IPS-NIHi11 (cell line): ENCODE measurements at regions not wholly inside any gene's neighbourhood (a gene's known extent, or its start where the extent isn't known, plus 50 kb on each side); places are given as distances from the start of the nearest gene placed in this dataset.

Experiments
- DNase-seq: peaks from one replicate; pipeline ENCODE4 v3.0.0; 2012; ENCODE audit warnings: mixed read lengths, low spot score

DNA sequence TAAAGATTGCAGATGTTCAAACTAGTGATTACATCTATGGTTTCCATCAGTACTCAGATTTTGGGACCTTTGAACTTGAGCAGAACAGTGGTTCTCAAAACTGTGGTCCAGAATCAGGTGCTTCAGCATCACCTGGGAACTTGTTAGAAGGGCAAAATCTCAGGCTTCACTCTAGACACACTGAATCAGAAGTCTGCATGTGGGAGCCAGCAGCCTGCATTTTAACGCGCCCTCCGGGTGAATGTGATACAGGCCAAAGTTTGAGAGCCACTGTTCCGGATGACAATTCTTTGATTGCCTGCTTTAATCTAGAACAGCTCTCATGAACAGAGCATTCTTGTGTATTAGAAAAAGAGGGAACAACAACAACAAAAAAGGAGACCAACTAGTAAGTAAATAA, 261.7 kb downstream of the GPD2 start:
- DNase-seq = no peak

DNA sequence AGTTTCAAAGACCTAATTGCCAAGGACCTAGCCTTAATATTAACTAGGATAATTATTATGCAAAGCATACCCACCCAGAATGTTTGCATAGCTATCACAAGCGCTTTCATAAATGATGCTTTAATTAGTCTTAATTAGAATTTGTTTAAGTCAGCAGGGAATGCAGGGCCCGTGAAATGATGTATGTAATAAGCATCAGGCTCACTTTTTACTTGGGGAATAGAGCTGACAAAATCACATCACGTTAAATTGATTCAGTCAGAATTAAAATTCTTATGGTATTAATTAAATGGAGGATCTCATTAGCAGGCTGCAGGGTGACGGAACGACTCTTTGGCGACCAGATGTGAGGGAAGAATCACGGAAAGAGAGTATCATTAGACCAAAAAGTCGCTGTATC, 264.5 kb downstream of the GPD2 start:
- DNase-seq = no peak

DNA sequence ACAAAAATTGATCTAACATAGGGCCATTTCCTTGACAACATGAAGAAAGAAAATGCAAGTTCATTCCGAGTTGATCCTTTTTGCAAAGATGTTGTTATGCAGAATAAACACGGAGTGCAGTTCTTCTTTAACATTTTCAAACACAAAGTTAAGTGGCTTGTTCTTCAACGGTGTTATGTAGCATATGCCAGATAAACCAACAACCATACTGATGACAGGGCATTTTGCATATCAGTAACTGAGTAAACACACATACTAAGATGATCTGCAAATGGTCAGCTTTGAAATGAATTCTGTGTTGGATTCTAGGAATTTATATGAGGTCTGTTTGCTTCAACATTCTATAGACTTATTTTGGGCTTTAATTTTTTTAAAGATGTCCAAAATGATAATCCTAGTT, 266.4 kb downstream of the GPD2 start:
- DNase-seq = no peak

DNA sequence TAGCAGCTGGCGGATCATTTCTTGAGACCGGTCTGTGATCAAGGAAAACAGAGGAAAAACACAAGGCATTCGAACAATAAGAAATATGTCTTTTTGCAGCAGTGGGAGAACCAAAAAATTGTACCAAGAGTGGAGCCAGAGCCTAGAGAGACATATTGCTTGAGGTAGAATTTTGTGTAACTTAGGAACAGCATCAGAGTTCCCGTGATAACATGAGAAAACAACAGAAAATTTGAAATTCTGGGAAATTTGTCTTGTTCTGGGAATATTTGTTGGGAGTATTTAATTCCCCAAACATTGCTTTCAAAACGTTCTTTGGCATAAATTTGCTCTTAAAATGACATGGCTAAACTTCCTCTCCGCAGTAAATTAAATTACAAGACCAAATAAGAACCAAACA, 267.5 kb downstream of the GPD2 start:
- DNase-seq = no peak

DNA sequence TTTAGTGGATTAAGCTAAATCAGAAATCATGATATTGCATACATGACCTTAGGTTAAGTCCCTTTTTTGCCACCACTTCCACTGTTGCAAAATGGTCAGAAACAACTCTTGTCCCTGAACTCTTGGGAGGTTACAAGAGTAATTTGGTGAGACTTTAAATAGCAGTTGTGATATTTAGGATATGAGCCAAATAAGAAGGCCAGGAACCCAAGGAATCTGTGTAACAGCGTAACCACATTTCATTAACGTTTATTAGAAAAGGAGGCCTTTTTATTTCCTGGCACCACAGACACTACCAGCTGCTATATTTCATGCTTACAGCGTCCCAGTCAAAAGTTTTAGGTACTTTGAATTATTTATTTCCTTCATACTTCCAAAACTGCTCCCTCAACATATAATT, 268.0 kb downstream of the GPD2 start:
- no peak for DNase-seq

DNA sequence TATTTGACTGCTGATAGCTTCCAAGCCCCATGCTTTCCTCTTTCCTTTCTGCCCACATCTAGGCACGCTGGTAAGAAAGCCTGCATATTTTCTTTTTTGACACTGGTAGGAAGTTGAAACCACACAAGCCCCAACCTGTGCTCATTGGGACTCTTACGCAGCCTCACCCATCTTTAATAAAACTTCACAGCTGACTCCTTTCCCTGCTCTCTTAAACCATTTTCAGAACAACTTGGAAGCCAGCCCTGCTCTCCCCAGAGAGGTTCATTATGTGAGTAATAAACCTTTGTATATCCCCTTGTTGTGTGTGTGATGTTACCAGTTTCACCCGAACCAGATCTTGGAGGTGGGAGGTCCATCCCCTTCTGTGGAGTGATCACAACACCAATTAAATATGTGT, 268.4 kb downstream of the GPD2 start:
- no peak for DNase-seq

DNA sequence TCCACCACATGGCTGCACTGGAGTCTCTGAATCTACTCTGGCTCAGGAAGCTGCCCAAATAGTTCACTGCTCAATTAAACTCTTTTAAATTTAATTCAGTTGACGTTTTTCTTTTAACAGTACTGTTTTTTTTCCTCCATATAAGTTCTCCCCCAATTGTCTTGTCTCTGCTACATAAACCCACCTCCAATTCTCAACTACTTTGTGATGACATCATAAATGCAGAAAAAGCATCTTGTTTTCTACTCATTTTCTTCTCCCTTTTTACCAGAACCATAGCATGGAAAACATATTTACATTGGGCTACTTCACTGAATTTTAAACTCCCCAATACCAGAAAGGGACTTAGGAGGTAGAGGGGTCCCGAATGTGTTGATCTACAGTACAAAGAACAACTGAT, 270.4 kb downstream of the GPD2 start:
- DNase-seq = no peak

DNA sequence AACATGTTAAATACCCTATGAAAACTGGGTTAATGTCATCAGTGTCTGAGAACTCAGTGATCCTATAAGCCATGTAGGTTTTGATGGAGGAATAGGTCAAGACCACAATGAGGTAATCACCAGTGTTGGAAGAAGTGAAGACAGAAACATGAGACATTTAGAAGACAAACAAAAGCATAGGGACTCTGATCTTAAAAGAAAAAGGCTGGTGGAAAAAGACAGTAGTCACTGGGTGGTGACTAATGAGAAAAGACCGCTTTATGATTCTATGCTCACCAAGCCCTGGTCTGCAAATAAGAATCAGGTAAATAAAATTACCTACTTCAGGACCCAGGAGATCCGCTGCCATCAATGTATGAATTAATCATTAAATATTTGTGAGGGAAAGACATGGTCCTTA, 271.9 kb downstream of the GPD2 start:
- no peak for DNase-seq

DNA sequence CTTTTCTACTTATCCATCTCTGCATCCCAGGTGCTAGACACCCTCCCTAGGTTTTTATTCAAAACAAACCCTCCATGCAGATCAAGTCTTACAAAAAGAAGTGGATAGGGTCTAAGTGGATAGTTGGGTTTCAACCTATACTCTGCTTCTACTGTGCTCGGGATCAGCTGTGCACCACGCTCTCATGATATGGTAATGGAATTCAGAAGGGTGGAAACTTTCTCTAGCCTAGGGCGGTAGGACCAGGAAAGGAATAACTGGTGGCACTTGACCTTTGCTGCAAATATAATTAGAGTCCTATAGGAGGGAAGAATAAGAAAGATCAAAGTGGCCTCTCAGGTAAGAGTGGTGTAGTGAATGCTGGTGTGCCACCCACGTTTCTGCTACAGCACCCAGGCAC, 272.9 kb downstream of the GPD2 start:
- no peak for DNase-seq

DNA sequence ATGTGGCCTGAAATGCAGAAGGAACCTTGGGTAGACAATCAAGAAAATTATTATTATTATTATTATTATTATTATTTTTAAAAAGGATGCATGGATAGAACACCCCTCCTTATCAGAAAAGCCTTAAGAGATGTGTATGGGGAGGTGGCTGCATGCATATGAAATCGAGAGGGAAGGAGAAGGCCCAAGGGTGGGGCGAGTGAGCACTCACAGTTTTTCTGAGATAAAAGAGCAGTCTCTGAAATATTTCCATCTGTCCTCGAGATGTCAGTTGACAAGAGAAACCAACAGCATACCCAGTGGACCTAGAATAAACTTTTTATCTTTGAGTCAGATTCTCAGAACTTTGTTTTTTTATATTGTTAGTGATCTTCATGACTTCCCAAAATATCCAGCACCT, 282.9 kb downstream of the GPD2 start:
- no peak for DNase-seq

DNA sequence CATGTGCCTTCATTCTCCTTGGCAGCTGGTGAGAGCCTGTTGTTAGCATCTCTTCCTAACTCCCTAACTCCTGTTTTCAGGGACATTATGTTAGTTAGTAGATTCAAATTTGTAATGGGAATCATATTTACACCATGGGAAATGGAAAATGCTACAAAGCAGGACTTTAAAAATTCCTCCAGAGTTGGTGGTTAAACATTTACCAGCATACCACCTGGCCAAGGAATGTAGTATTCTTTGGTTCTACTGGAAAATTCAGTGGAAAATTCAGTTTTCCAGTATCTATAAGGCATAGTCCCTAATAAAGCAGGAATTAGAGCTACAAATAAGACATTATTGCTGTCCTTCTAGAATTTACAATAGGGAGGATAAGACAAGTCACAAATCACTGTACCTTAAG, 291.7 kb downstream of the GPD2 start:
- no peak for DNase-seq

DNA sequence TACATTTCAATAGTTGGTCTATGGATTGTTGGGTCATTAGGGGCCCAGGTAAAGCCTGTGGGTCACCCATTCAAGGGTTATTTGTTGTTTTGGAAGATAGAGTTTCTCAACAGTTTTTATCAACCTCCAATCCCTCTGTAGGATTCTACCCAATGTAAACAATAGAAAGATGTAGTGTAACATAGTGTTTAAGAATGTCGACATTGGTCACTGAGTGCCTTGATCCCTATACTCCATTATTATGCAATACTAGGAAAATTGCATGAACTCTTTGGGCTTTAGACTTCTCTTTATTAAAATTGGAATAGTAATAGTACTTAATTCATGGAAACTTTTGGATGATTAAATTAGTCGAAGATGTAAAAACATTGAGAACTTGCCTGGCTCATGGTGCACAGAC, 292.1 kb downstream of the GPD2 start:
- DNase-seq = no peak

DNA sequence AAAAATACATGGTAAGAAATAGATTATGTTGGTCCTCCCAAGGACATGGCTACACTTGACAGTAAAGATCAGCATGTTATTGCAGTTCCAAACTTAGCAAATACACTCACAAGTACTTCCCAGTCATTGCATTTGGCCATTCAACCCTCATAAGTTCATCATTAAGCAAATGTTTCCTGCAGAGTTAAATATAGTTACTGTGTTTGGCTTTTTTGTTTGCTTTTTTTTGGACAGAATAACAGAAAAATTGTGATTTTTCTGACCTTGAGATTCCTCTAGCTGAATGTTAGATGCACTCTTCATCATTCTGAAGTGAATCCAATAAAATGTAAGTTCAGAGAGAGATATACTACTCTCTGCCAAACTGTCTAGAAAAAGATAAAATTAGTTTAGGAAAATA, 295.3 kb downstream of the GPD2 start:
- DNase-seq = no peak

DNA sequence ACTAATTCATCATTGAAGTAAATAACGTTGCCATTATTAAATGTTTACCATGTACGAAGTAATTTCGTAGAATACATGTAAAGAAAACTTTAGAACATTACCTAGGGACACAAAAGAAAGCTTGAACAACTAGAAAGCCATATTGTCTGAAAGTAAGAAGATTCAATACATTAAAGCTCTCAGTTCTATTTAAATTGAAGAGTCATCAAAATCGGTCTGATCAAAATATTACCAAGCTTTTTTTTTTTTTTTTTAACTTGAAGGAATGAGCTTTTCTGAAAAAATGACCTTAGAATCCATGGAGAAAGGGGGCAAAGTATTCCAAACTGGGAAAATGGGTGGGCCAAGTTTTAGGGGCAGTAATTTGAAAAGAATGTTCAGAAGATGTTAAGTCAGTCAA, 300.8 kb downstream of the GPD2 start:
- DNase-seq = no peak

DNA sequence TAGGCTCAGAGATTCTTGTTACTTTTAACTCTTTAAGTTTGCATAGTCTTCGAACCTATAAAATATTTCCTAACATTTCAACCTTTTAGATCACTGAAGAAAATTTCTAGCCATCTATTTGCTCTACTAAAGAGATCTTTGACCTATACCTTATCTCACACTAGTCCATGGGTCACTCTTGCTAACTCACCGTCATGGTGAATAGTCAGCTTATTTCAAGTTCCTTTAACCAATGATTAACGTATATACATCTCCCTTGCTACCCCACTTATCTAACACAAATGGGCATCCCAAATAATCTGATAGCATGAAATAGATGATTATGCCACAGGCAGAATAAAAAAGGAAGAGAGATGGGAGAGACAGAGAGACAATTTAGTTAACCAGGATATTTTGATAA, 303.1 kb downstream of the GPD2 start:
- no peak for DNase-seq

DNA sequence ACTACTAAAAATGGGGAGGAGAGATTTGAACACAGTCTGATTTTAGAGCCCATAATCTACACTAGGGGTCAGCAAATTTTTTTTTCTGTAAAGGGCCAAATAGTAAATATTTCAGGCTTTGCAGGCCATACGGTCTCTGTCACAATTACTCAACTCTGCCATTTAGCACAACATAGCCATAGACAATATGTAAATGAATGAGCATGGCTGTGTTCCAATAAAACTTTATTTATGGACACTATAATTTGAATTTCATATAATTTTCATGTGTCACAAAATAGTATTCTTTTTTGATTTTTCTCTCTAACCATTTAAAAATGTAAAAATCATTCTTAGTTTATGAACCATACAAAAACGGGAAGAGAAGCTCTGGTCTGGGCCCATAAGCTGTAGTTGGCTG, 309.4 kb downstream of the GPD2 start:
- DNase-seq = no peak

DNA sequence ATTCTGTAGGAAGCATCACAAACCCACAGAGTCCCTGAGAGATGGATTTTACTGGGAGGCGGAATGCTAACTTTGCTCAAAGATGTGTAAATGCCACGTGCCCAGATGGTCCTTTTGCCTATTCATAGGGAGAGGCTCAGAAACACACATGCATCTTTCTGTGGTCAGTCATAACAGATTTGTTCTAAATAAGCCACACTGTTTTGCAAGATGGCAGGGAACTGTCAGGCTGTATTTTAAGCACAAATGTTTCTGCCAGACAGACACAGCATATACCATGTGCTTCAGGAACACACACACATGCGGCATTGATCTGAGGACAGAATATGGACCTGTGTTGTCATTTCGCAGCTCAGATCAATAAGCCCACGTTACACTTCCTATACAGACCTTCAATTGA, 312.0 kb downstream of the GPD2 start:
- no peak for DNase-seq

DNA sequence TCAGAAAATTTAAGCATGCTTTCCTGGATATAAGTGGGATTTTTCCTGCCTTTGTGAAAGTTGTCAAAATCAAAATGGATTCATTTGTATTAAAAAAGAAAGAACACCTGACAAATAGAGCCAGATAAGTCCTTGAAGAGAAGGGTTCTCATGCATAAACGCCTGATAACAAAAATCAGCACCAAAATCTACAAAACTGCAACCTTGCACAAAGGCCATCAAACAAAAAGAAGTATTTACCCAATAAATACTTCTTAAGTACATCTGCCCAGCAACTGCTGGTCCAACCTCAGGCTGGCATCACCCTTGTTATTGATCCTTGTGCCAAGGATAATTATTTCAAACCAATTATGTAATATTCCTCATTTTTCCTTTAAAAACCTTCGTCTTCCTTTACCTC, 315.9 kb downstream of the GPD2 start:
- no peak for DNase-seq

DNA sequence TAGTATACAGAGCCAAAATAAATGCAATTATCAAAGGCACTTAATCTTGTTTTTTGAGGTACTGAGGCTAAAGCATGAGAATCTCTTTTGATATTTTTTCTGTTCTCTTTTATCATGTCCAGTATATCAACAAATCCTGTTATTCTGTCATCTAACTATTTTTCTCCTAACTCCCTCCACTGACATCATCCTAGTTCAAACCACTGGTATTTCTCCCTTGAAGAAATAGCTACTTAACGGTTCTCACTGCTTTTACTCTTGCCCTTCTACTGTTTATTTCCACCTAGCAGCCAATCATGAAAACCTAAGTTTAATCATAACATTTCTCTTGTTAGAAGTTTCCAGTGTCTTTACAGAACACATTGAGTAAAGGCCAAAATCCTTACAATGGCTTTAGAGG, 317.6 kb downstream of the GPD2 start:
- no peak for DNase-seq

DNA sequence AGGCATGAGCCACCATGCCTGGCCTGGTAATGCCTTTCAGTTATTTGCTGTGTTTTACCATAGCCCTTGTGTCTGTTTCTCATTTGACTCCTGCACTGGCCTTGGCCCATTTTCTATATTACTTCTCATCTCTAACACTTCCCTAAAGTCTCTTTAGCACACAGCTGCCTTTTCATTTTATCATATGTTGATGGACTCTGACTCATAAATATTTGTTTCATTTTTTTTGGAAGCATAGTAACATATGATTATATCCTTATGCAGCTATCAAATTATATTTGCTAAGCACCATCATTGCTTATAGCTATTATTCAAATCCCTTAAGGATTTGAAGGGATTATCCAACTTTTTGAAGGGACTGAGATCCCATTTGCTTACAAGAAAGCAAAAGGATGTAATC, 320.3 kb downstream of the GPD2 start:
- no peak for DNase-seq

DNA sequence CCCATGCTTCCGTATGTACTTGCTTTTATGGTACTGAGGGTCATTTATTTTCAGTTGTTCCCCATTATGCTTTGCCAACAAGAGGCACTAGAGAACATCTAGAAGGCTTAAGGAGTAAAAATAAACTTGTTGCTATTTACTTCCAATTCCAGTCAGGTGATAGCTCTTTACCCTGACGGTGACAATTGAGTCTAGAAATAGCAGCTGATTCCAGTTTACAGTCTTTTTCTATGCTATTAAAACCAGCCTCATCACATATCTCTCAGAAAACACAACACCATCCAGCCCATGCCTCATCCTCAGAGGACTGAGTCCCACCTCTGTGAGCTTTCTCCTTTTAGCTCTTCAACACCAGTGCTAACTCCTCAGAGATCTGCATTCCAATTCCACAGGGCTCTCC, 327.0 kb downstream of the GPD2 start:
- DNase-seq = no peak

DNA sequence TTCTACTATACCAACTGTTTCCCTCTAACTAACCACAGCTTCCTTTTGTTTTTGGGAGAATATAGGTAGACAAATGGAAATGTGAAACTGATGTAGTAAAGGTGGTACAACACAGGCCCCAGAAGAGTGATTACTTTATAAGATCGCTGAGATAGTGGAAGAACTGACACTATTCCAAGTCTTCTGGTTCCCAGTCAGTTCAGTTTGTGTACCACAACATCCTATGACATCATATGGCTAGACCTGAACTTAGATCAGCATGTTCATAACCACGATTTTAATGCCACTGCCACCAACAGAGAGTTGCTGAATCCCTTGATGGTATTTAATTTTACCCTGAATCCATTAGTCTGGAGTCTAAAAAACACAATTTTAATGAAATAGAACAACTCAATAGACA, 328.9 kb downstream of the GPD2 start:
- DNase-seq = no peak

DNA sequence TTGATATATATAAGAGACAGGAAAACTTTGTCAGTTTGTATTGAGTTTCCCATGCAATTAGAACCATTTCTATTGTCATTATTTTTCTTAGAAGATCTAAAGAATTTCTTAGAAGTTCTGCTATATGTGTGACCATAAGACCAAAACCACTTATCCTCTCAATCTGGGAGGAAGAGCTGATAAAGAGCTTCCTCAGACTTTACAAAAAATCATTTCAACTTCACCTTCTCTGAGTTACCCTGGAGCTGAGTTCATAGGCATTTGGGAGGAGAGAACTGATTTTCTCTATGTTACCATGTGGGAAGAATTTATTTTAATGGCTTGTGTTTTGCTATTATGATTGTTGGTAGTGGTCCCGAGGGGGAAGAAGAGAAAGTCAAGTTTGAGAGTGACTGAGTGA, 329.3 kb downstream of the GPD2 start:
- DNase-seq = no peak

DNA sequence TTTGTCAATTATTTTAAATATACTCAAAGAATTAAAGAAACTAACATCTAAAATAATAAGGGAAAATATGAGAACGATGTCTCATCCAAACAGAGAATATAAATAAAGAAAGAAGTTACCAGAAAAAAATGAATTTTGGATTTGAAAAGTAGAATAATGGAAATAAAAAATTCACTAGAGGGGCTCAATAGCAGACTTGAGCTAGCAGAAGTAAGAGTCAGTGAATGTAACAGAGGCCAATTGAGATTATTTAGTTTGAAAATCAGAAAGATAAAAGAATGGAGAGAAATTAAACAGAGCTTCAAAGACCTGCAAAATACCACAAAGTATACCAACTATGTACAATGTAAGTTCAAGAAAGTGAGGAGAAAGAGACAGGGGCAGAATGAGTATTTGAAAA, 333.6 kb downstream of the GPD2 start:
- DNase-seq = no peak

DNA sequence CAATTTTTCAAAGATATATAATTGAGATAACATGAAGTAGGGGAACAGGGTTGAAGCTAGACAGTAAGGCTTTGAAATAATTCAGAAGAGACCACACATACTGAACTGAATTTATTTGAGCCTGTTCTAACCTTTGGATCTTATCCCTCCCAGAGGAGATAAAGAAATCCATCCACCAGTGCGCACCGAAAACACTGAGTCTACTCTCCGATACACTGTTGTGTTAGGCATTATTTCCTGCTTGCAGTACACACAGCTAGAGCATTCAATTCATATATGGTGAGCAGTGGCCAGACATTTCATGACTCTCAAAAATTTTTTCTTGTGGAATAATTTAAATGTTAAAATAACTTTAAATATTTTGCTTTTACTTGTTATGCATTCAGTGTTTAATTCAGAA, 342.7 kb downstream of the GPD2 start:
- no peak for DNase-seq
